Mesenteric fat pad (tissue), 1 donor: ENCODE measurements at regions not wholly inside any gene's neighbourhood (a gene's known extent, or its start where the extent isn't known, plus 50 kb on each side); places are given as distances from the start of the nearest gene placed in this dataset.
"Not testable (repeated sequence)": the region's sequence is repeated elsewhere in the genome, so short reads cannot be mapped to it uniquely, and the experiment has no call there.

Experiments used
- DNase-seq: peaks from one replicate; pipeline ENCODE4 v3.0.0-alpha.2; 2020; ENCODE audit warnings: low spot score
- donor health status: DM: yes; HTN: yes; CAD: no.

- DNase-seq, result no peak
Observed at GRCh38 chr5:5888284-5888683, 465.8 kb downstream of the ICE1 start.

- DNase-seq, result no peak
Observed at GRCh38 chr5:5887833-5888232, 465.4 kb downstream of the ICE1 start.

GRCh38 chr5:5886812-5887486 lies 464.5 kb downstream of the ICE1 start:
- DNase-seq, result no peak

- DNase-seq, result no peak
Observed at GRCh38 chr5:5886353-5886752, 463.9 kb downstream of the ICE1 start.

GRCh38 chr5:5885782-5886181 lies 463.3 kb downstream of the ICE1 start:
- no peak for DNase-seq

GRCh38 chr5:5884593-5884992 lies 462.1 kb downstream of the ICE1 start:
- DNase-seq, result no peak

- no peak for DNase-seq
Observed at GRCh38 chr5:5883562-5883961, 461.1 kb downstream of the ICE1 start.

GRCh38 chr5:5883146-5883545 lies 460.7 kb downstream of the ICE1 start:
- no peak for DNase-seq

GRCh38 chr5:5882706-5883105 lies 460.2 kb downstream of the ICE1 start:
- DNase-seq, result no peak

GRCh38 chr5:5881294-5881693 lies 458.8 kb downstream of the ICE1 start:
- no peak for DNase-seq

- DNase-seq, result no peak
Observed at GRCh38 chr5:5880077-5880763, 457.7 kb downstream of the ICE1 start.

GRCh38 chr5:5857396-5857795 lies 434.9 kb downstream of the ICE1 start:
- DNase-seq, result no peak

- no peak for DNase-seq
Observed at GRCh38 chr5:5854087-5854486, 431.6 kb downstream of the ICE1 start.

- no peak for DNase-seq
Observed at GRCh38 chr5:5838493-5838892, 416.0 kb downstream of the ICE1 start.

GRCh38 chr5:5831622-5832021 lies 409.1 kb downstream of the ICE1 start:
- DNase-seq, result not testable (repeated sequence)

- DNase-seq, result no peak
Observed at GRCh38 chr5:5828619-5829018, 406.1 kb downstream of the ICE1 start.

GRCh38 chr5:5826911-5827310 lies 404.4 kb downstream of the ICE1 start:
- DNase-seq, result no peak

- no peak for DNase-seq
Observed at GRCh38 chr5:5822729-5823257, 400.3 kb downstream of the ICE1 start.

- DNase-seq, result no peak
Observed at GRCh38 chr5:5816960-5817359, 394.5 kb downstream of the ICE1 start.

GRCh38 chr5:5813441-5813840 lies 391.0 kb downstream of the ICE1 start:
- no peak for DNase-seq

- no peak for DNase-seq
Observed at GRCh38 chr5:5810461-5810860, 388.0 kb downstream of the ICE1 start.

GRCh38 chr5:5805916-5806315 lies 383.4 kb downstream of the ICE1 start:
- DNase-seq, result no peak
